GM19455 (cell line): ENCODE measurements at regions not wholly inside any gene's neighbourhood (a gene's known extent, or its start where the extent isn't known, plus 50 kb on each side); places are given as distances from the start of the nearest gene placed in this dataset.
"Not testable (repeated sequence)": the region's sequence is repeated elsewhere in the genome, so short reads cannot be mapped to it uniquely, and the experiment has no call there.

ENCODE experiments used
- ATAC-seq: cut with Tn5 transposase; IDR thresholded peaks from one replicate; pipeline ENCODE4 v1.9.1; 2021; ENCODE audit not compliant: unreplicated experiment

DNA sequence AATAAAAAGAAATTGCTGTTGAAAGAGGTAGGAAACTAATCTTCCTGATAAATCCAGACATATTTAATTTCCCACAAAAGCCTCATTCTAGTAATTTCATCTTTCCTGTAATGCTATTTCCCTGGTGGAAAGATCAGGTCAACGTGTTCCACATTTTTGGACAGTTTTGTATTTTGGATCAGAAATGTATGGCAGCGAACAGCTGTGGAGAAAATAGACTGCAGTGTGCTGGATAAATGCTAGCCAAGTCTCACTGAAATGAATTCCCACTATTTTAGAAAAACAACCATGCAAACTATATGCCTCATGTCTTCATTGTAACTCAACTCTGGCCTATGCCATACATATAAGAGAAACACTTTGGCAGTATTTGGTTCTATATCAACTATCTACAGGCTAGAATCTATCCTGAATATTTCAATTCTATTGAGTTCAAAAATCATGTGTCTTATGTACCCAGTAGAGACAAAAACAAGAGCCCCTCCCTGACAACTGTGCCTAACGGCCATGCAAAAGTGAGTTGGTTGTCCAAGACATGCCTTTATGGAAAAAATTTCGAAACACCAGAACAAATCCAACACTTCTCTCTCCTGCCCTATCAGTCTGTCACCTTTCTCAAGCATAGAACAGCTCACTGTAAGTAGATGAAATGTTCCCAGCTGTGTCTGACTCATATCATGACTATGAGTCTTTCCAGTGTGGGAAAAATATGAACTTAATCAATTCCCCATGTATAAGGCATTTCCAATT is 191.3 kb upstream of the NREP start:
- no peak for ATAC-seq

DNA sequence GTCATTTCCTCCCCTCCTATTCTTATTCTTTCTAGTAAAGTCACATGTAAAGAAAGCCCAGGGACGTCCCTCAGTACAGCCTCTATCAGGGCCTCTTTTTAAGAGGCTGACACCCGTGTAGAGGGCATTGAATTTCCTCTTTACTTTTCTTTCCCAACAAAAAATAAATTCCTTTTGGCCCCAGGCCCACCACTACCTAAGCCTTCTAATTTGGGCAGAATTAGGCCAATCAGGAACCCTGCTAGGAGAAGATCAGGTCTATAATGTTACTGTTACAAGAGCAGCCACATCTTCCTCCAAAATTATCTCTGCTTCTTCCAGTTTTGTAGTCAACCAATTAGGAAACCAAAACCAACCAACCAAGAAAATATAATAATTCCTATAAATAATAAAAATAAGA is 189.6 kb upstream of the NREP start:
- ATAC-seq: no peak

DNA sequence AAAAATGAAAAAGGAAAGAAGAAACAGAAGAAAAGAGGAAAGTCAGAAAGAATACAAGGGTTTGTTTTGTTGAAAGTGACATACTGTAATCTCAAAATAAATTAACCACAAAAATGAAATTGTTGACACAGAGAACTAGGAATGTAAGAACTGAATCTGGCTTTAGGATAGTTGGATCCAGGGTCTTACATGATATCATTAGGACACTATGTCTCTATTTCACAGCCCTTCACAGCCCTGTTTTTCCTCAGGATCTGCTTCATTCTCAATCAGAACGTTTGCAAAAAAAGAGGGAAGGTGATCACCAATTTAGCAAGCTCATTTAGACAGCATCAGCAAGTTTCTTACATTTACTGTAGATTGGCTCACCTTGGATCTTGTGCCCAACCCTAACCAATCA is 188.5 kb upstream of the NREP start:
- ATAC-seq: no peak

DNA sequence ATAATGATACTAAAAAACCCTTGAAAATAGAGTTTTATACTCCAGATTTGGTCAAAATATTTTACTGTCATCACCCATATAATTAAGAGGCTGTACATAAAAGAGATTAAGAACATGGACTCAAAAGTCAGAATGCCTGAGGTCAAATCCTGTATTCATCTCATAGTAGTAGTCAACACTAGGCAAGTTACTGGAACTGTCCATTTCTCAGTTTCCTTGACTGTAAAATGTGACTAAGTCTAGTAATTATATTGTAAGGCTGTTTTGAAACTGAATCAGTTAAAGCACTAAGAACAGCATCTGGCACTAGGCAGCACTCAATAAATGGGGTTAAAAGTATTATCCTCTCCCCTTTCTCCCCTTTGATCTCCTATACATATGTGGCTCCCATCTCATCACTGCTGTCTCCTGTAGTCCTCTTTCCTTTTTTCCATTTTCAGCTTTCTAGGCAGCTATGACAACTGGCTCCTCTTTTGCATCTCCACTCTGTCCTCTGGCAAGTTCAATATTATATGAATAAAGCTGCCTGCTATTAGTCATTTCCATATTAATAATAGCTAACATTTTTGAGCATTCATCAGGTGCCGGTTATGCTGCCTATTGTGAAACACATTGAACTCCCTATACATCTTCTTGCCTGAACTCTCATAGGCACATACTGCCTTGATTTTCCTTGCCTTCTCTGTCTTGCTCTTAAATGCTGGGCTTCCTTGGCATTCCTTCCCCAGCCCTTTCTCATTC is 185.8 kb upstream of the NREP start:
- ATAC-seq: no peak

DNA sequence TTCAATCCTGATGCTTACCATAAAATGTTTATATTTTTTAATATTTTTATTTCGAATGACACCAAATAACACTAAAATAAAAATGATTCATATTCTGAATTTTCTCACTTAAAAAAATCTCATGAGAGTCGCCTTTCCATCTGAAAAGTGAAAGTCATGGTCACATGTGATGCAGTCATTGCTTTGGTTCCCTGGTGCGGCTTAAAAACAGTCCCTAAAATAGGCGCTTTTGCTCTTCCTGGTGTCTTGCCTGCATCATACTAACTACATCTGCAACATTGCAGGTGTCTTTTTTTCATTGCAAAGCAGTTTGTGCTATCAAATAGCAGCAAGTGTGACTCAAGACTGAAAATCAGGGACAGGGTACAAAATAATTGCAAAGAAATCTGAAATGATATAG is 185.2 kb upstream of the NREP start:
- ATAC-seq: no peak

DNA sequence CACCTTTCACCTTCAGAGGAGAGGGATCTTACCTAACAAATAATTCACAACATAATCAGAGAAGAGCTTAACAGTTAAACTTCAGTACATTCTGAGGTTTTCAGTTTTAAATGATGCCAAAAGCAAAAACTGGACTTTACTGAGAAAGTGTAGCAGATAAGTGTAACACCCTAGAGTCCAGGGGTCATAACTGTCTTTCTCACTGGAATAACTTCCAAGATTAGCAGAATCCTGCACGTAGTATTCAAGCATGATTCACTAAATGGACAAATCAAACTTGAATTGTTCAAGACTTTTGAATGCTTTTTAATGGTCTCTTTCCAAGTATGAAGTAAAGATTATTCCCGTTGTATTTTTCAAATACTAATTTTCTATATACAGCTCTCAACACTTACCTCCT is 180.1 kb upstream of the NREP start:
- no peak for ATAC-seq

DNA sequence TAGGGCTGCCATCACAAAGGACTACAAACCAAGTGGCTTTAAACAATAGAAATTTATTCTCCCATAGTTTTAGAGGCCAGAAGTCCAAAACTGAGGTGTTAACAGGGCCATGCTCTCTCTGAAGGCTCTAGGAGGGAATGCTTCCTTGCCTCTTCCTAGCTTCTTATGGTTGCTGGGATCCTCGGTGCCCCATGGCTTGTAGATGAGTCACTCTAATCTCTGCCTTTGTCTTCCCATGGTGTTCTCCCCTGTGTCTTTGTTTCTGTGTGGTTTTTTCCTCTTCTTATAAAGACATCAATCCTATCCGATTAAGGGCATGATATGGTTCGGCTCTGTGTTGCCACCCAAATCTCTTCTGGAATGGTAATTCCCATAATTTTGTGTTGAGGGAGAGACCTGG is 178.8 kb upstream of the NREP start:
- ATAC-seq: no peak

DNA sequence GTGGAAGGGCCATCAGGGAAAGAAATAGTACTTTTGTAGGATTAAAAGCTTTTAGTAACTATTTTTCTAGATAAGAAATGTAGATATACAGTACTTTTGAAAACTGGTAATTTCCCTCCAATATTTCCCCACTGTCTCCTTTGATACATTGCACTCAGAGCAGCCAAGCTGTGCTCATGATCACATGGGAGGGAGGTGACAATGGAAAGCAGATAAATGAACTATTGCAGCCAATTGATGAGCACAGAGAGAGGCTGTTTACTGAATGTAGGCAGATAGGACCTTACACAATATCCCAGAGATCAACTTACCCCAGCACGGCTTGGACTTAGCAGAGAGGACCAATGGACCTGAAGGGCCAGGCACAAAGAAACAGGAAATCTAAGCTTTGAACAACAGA is 178.0 kb upstream of the NREP start:
- ATAC-seq: no peak

DNA sequence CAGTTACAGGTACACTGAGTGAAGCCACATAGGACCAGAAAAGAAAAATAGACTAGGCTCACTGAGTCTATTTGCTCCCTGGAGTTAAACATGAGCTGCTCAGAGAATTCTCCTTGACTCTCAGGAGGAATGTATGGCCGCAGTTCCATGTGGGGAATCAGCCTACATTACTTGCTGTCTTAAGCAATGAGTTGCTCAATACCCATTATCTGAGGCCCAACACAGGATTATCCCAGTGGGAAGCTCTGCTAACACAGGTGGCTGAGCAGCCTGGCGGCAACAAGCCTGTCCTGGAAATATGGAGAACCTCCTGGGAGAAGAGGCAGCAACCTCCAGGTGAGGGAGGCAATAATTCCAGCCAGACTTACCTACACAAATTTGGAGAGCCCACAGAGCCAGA is 177.5 kb upstream of the NREP start:
- no peak for ATAC-seq

DNA sequence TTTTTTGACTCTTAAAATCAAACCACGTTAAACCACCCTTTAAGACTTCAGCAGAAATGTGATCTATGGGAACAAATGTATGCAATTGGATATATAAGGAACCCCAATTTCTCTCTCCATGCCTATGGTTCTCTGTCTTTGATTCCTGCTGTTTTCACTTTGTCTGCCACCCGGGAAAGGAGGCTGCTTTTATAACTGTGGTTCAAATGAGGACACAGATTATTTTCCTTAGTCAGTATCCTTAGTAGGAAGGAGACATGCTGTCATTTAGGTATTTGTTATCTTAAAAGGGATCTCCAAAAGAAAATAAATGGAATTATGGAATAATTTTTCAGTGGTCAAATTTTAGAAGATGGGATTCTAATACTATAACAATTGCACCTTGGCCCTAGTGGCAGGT is 176.1 kb upstream of the NREP start:
- no peak for ATAC-seq

DNA sequence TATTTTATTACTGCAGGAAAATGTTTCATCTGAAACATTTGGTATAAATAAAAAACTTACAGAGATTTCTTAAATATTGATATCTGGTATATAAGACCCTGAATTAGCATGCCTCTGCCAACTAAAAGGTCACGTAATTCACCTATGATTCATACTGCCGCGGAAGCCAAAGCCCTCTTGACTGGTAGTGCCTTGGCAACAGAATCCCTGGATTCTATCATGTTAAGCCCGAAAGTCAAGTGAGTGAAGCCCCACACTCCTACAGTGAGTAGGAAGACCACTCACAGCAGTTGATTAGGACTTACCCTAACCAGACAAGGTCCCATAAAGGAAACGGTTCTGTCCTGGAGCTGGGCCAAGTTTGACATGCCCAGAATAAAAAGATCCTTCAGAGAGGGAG is 175.6 kb upstream of the NREP start:
- no peak for ATAC-seq

DNA sequence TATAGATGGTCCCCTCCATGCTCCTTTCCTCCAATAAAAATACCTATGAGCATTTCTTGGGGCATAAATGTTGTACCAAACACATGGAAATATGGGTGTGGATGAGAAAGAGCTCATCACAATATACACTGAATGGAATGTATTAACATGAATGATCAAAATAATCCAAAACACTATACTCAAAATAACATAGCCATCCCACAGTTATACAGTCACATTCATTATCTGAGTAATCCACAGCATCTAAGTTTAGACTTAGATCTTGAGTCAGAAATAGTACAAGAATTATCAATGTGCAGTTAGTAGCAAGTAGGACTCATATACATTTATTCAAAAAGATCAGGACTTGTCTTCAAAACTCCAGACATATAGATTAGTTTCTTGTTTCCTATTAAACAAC is 175.2 kb upstream of the NREP start:
- no peak for ATAC-seq

DNA sequence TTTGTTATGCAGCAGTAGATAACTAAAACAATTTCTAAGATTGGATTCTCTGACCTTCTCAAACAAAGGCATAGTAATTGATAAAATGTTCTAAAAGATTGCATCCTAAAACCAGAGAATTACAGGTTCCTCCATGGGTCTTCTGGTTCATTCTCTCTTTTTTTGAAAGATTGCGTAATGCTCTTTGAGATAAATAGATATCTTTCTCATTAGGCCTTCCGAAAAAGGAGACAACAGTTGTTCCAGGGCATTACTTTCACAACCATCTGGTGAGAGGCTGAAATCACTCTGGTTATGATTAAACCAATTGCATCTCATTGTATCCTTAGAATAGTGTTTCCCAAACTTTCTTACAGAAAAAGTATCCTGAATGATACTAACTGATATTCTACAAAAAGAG is 174.7 kb upstream of the NREP start:
- no peak for ATAC-seq

DNA sequence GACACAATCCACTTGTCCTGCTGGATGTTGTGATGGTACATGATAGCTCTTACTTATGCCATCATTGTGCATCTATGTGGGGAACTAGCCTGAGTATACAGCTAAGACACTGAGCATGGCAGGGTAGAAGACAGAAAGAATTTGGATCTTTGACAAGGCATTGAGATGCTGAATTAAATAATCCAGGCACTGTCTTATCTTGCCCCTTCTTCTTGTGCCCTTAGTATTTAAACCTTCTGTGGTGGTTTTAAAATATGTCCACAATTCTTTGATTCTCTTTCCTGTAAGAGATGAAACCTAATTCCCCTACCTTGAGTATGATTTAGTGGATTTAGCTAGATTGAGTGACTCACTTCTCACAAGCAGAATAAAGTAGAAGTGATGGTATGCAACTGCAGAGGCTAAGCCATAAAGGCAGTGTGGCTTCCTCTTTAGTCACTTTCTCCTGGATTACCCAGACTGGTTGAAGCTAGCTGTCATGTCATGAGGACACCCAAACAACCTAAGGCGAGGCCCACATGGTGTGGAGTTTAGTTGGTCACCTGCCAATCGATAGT is 174.0 kb upstream of the NREP start:
- ATAC-seq: no peak

DNA sequence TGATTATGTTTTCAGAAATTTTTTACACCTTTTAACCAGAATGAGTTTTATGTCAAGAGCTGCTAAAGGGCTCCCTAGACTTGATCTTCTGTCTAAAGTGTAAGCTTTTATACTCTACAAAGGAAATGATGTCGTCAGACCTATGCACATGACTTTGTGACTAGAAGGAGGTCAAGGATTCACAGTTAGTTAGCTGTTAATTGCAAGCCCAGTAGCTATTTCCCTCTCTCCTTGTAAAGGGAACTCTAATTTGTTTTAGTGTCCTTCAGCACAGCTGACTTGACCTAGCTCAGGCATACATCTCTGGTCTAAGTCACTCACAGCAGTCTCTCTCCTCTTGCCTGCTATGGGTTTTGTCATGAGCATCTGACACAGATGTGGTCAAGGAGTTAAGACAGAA is 173.5 kb upstream of the NREP start:
- no peak for ATAC-seq

DNA sequence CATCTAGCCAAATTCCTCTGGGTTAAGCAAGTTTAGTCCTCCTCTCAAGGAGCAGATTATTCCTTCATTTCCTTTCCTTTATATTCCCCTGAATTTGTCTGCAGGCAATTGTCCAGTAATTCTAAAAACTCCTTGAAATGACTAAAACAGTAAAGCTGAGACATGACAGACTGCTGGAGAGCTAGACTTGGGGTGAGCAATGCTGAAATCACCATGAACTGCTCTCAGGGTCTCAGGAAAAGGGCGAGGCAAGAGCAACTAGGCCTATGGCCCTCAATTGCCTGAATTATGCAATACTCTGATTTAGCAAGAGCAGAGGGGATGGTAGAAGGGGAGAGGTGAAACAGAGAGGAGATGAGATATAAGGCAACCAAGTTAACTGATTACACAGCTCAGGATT is 172.9 kb upstream of the NREP start:
- ATAC-seq: no peak

DNA sequence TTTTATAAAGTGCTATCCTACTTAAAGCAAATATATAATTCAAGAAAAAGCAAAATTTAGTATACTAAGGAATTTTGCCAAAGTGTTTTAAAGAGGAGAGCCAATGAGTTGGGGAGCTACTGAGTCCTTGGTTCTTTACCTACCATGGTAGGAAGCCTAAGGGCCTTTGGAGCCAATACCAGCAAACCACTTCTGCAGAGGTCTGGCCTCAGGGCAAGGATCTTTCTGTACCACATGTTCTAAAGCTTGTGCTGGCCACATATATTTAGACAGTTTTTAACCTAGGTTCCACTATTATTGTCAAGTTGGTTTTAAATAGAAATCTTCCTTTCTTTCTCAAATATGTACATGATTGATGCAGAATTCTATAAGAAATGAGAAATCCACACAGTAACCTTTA is 172.3 kb upstream of the NREP start:
- ATAC-seq: no peak

DNA sequence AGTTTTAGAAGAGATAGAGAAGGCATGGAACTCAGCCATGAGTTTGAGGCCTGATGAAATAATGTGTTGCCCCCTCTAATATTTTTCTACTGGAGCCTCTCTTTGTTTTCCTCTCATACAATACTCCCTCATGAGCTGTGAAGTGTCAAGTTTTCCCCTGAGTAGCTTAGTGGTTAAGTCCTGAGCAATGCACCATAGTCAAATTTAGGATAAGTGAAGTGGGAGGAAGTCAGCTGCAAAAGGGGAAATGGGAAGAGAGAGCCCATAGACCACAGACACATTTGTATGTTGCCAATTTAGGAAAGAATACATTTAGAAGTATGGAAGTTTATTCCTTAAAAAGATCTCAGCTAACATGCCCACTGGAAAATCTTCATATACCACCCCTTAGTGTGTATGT is 171.5 kb upstream of the NREP start:
- ATAC-seq: no peak

DNA sequence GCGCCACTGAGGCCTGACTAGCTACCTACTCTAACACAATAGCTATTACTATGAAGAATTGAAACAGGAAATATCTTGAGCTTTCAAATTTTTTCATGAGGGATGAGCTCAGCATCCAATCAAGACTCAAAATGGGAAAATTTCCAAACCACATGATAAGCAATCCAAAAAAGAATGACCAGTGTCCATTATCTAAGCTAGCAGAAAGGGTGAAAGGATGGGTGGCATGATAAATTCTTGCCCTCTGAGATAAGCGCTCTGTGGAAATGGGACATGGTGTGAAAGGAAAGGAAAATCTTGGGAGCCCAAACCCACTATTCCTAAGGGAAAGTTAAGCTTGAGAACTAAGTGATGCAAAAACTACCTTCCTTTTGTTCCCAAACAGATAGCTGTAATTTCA is 170.2 kb upstream of the NREP start:
- no peak for ATAC-seq

DNA sequence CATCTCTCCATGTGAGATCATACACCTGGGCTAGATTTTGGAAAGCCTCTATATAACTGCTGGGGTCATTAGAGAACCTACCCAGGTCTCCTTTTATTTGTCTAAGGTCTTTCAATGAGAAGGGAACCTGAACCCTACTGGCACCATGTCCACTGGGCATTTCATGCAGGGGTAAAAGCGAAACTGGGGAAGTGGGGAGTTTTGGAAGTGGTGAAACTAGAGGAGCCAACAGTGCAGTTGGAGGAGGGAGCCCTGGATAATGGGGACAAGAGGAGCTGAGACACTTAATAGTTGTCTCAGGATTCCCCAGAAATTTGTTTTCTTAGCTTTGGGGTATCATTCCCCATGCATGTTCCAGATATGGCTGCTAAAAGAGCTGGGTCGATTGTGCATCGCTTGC is 169.0 kb upstream of the NREP start:
- ATAC-seq: no peak

DNA sequence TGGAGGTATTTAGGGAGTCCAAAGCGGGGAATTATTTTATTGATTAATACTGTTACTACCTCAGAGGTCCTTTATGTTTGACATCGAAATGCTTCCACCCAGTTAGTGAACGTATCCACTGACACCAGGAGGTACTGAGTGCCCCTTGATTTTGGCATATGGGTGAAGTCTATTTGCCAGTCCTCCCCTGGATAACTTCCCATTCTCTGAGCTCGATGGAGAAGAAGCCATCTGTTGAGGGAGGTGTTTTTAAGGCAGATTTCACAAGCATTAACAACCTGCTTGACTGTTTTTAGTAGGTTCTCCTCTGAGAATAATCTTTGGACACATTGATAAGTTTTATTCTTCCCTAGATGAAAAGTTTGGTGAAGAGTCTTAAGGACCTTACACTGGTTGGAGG is 165.3 kb upstream of the NREP start:
- no peak for ATAC-seq

DNA sequence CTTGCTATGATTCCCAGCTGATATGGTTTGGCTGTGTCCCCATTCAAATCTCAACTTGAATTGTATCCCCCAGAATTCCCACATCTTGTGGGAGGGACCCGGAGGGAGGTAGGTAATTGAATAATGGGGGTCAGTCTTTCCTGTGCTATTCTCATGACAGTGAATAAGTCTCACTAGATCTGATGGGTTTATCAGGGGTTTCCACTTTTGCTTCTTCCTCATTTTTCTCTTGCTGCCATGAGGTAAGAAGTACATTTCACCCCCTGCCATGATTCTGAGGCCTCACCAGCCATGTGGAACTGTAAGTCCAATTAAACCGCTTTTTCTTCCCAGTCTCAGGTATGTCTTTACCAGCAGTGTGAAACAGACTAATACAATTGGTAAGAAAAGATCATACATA is 164.7 kb upstream of the NREP start:
- not testable (repeated sequence) for ATAC-seq
